ENCODE measurements at regions not wholly inside any gene's neighbourhood (a gene's known extent, or its start where the extent isn't known, plus 50 kb on each side); places are given as distances from the start of the nearest gene placed in this dataset.

DNA sequence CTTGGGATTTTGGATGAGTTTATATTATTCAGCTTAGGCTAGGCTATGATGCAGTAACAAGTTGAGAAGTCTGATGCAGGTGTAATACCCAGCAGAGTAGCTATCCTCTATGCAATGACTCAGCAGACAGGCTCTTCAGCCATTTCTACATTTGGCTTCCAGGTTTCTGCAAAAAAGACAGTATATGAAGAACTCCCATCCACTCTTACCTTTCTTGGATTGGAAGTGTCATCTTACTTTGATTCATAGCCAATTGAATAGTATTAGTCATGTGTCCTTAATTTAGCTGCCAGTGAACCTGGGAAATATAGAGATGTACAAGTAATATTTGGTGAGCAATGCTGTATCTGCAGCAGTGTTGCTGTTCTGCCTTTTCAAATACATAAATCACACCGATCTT lies 127.8 kb upstream of the NPSR1 start:
- TF ChIP-seq CTCF (IDR thresholded peaks at IDR 0.05) (no peak), POLR2A (IDR thresholded peaks at IDR 0.05) (no peak)
